ENCODE measurements at regions not wholly inside any gene's neighbourhood (a gene's known extent, or its start where the extent isn't known, plus 50 kb on each side); places are given as distances from the start of the nearest gene placed in this dataset.
"Not testable (repeated sequence)": the region's sequence is repeated elsewhere in the genome, so short reads cannot be mapped to it uniquely, and the experiment has no call there.

DNA sequence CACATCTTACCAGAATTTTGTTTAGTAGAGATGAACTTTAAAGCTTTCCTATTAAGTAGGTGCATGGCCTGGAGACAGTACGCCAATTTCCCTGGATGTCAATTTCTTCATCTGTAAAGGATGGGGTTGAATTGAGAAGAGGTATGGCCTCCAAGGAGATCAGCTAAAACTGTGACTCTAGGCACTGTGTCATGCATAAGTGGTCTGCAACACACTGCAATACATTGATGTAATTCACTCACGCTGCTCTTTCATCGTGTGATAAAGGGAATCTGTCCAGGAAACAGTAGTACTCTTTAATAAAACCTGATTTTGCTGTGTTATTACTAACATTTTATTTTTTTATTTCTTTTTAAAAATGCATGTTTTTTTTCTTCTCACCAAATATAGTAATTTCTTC, 795.8 kb downstream of the DIAPH3 start:
- no peak for DNase-seq

- no peak for DNase-seq
Measured at GRCh38 chr13:59368693-59369092, 795.0 kb downstream of the DIAPH3 start.

- DNase-seq, result no peak
Measured at GRCh38 chr13:59371229-59371628, 792.5 kb downstream of the DIAPH3 start.

- DNase-seq, result no peak
Measured at GRCh38 chr13:59373341-59373740, 790.4 kb downstream of the DIAPH3 start.

DNA sequence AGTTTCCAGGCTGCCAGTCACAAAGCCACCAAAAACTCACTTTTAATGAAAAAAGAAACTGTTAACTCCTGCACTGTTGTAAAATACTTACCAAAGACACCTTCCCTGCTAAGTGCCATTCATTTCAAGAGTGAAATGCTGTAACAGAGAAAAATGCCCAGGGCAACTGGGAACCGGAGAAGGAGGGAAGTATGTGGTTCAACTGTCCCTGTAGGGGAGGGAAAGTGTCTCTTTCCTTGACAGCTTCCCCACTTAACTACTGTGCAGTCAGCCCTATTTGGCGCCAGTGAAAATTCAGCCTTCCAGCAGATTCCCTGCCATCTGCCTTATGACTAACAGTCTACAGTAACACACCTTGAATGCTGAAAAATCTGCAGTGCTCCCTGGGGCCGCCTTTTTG, 789.0 kb downstream of the DIAPH3 start:
- DNase-seq, result no peak

DNA sequence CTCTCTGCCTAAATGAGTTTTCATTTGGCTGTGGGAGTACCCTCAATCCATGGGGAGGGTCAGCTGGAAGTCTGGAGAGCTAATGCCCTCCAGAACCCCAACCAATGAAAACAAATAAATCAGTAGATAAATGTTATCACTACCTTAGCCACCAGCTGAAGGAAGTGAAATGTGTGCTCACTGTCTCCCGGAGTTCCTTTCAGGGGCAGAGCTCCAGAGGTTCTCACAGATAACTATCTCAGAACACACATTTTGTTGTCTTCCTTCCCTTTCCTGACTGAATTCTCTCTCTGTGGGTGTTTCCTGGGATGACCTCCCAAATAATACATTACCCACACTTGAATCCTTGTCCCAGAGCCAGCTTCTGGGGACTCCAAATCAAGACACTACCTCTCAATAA, 779.6 kb downstream of the DIAPH3 start:
- DNase-seq, result no peak

- peak in 5 of 14 donors; percentile 4 to 40 (median 10) for DNase-seq
Measured at GRCh38 chr13:59391696-59392095, 772.0 kb downstream of the DIAPH3 start.

DNA sequence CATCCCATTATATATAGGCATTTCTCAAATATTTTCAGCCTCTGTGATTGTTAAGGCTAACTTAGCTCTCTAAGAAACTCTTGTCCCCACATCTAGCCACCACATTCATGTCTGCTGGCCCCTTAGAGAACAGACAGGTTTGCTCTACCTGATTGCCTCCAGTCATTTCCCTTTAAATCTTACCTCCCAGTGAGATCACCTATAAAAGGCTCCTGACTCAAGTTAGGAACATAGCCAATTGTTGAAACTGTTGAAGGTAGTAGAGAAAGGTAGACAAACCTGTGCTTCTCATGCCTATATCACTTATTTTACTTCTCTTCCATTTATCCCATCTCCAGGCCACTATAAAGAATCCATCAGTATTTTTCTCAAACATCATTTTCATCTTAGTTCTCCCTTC, 771.4 kb downstream of the DIAPH3 start:
- DNase-seq, result no peak

DNA sequence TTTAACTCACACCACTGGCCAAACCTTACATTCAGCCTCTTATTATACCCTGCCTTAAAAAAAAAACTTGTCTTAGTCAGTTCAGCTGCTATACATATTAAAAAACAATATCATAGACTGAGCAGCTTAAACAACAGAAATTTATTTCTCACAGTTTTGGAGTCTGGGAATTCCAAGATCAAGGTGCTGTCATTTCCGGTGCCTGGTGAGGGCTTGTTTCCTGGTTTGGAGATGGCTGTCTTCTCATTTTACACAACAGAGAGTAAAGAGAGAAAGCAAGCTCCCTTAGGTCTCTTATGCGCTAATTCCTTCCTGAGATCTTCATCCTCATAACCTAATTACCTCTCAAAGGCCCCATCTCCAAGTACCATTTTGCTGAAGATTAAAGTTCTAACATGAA, 769.2 kb downstream of the DIAPH3 start:
- DNase-seq, result no peak

DNA sequence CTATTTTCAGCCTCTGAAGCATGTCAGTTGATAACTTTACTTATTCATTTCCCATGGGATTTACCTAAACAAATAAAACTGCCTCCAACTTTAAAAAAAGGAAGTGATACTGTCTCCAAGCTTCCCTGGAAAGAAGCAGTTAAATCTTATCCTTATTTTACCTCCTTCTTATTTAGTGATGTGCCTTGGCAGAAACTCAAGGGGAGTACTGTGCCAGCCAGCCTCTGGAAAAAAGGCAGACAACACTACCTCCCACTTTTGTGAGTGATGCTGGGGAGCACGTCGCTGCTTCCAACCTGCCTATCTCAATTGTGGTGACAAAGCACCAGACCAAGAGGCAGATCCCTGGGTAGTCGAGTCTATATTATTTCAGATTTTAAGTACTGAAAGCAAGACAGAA, 765.6 kb downstream of the DIAPH3 start:
- no peak for DNase-seq

DNA sequence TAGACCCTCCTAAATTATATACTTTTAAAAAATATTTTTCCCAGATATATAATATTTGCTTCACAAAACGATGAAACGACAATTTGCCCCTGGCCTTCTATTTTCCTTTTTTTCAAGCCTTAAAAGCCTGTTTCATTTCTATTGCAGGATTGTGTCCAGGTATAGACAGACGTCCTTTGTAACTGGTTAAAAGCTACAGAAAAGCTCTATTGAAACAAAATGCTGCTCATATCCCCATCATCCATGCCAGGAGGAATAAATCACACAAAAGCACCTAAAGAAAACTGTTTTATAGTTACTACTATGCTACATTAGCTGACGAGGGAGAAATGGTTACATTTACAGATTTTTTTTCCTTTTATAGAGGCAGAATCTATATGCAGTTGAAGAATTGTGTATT, 765.1 kb downstream of the DIAPH3 start:
- DNase-seq, result no peak

- no peak for DNase-seq
Measured at GRCh38 chr13:59399513-59399912, 764.2 kb downstream of the DIAPH3 start.

GRCh38 chr13:59404331-59404730, 759.4 kb downstream of the DIAPH3 start:
- no peak for DNase-seq

GRCh38 chr13:59407251-59407650, 756.5 kb downstream of the DIAPH3 start:
- DNase-seq, result not testable (repeated sequence)

GRCh38 chr13:59408738-59409137, 755.0 kb downstream of the DIAPH3 start:
- DNase-seq, result no peak

GRCh38 chr13:59409211-59409610, 754.5 kb downstream of the DIAPH3 start:
- peak in 2 of 14 donors; percentile 3 to 20 for DNase-seq

DNA sequence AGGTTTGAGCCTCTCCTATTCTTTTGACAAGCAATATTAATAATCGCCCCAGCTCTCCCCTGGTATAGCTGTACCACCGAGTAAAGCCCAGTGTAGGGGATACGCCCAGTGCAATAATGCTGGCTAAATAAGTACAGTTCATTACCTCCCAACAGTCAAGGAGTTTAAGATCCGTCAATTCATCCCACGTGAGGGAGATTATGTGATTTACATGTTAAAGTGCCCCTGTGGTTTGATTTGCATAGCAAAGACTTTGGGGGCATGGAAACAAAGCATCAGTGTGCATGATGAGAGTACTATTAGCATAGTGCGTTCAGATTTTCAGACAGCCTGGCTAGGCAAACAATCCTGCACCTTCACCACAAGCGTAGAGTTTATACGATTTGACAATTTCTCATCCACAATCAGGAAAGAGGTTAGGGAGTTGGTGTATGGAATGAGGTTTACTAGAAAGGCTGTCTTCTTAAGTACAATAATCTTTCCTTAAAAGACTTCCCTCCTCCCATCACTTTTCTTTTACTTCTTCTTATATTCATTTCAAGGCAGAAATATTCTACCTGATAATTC, 754.0 kb downstream of the DIAPH3 start:
- DNase-seq, result no peak

DNA sequence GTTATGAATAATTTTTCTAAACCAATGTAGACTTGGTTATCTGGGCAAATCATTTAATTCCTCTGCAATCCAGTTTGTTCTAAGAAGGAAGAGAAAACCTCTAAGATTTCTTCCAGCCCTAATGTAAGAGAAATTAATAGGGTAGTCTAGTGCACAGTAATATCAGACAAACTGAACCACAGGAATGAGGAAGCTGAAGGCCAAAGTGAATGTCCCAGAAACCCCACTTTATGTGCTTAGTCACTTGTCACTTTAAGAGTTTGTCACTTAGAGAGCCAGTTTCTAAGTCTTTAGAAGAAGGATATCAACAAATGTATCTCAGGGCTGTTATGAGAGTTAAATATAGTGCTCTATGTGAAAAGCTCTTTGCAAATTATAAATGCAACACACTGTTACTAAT, 750.6 kb downstream of the DIAPH3 start:
- no peak for DNase-seq

DNA sequence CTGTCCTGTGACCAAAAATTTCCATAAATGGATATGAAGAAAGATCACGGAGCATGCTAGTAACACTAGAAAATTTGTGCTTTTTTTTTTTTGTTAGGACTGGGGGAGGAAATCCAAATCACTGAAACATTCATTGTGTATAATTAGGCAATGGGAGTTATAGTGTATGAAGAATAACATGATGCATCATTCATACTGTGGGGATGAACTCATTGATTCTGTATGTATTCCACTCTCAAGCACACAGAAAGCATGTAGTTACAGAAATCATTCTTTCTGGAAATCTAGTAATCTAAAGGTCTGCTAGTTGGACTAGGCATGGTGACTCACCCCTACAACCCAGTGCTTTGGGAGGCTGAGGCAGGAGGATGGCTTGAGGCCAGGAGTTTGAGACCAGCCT, 749.7 kb downstream of the DIAPH3 start:
- DNase-seq, result no peak

DNA sequence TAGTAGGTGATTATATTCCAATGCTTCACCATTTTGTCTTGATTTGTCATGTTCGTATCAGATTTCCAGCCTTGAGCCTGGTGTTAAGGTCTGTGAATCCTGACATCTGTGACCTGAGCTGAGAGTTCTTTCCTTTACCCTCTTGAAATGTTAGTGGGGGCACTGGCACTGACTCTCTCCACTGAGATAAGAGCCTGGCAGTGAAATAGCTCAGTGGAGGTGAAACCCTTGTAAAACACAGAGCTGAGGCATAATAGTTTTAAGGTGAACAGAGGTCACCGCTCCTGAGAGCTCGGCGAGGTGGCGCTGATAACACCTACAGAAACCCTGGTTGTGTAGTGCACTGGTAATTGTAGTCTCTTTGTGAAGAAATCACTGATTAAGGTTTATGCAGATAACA, 748.2 kb downstream of the DIAPH3 start:
- no peak for DNase-seq

DNA sequence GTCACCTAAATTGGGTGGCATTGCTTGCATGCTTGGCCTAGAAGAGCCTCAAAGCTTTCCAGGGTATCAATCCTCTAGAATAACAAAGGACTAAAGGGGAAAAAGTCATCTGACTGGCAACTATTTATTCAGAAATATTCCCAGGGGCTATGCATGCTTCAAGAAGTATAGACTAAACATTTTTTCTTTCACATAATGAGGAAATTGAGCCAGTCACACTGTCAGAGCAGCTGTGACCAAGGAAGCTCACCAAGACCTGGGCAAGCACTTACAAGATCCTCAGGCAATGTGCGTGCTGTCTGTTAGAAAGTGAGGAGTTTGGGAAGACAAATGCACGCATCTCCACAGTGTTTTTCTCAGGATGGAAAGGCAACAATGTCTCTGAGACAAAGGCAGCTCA, 747.2 kb downstream of the DIAPH3 start:
- DNase-seq, result no peak

DNA sequence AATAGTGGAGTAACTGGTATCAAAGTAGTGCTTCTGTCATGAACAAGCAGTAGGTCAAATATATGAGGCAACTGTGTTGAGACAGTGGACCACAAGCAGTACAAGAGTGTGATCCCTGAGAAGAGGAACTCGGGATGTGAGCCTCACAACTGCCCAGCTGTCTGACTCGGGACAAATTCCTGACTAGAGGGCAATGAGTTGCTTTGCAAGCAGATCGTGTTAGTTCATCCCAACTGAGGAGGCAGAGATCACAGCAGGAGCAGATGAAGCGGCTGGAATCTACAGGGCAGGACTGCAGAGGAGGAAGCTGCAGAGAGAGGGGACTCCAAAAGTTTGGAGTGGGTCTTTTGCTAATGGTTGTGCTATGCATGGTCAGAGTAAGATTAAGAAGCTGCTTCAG, 741.1 kb downstream of the DIAPH3 start:
- DNase-seq, result no peak

DNA sequence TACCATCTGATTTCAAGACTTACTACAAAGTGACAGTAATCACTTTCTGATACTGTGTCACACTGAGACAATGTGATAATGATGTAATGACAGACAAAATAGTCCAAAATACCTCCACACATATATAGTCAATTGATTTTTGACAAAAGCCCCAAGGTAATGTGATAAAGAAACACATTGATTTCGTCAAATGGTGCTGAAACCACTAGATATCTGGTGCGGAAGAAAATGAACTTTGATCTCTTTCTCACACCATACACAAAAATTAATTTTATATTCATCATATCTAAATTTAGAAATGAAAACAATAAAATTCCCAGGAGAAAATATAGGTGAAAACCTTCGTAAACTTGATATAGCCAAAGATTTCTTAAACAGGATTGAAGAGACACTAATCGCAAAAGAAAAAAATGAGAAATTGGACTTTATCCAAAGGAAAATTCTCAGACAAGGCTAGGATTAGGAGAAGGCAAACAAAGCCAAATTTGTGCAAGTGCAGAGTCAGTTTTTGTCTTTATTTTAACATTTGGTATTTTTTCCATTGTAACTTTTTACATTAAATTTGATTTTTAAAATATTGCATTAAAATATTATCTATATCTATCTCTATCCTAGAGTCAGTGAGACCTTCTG, 739.9 kb downstream of the DIAPH3 start:
- DNase-seq, result no peak

DNA sequence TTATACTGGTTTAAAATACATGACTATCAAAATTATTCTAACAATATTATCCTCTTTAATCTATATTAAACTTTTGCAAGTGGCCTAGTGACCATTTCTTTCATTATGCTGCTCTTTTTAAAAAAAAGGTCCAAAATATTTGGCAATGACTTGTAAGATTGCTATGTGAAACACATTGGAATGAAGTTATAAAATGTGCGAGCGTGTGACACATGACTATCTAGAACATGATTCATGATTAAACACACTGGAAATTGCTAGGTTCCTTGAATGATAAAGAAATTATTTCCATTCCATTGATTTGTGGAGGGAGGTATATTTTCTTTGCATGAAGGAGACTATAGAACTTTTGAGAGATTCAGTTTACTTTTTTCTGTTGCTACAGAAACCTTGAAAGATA, 739.1 kb downstream of the DIAPH3 start:
- no peak for DNase-seq

GRCh38 chr13:59425211-59425741, 738.5 kb downstream of the DIAPH3 start:
- no peak for DNase-seq
